ENCODE measurements at regions not wholly inside any gene's neighbourhood (a gene's known extent, or its start where the extent isn't known, plus 50 kb on each side); places are given as distances from the start of the nearest gene placed in this dataset.
"Not testable (repeated sequence)": the region's sequence is repeated elsewhere in the genome, so short reads cannot be mapped to it uniquely, and the experiment has no call there.

DNA sequence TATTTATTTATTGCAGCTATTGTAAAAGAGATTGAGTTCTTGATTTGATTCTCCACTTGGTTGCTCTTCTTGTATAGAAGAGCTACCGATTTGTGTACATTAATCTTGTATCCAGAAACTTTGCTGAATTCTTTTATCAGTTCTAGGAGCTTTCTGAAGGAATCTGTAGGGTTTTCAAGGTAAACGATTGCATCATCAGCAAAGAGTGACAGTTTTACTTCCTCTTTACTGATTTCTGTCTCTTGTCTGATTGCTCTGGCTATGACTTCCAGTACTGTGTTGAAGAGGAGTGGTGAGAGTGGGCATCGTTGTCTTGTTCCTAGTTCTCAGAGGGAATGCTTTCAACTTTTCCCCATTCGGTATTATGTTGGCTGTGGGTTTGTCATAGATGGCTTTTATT is 103.1 kb downstream of the CAPZA3 start:
- WGBS, 2 experiments (ENCODE audit: insufficient coverage in 2 of 2): 90 to 92% methylated on average over 3 to 4 of the region's 4 CpGs
- not testable (repeated sequence) for H3K9me3 ChIP-seq (ENCODE audit: control insufficient read depth, low read length)

DNA sequence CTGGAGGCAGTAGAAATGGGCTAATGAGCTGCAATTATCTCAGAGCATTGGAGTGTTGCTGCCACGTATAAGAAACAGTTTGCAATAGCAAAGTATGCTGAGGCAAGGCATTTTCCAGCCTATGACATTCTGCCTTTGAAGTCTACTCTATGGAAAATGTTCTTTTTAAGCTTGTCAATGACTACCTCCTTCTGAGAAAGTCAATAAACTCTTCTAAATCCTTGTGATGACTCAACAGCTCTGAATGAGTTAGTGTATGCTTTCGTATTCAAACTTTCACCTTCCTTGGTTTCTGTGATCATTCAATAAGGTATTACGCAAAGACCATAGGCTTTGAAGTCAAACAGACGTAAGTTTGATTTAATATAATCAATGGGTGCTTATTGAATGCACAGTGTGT is 111.2 kb downstream of the CAPZA3 start:
- Histone ChIP-seq H3K4me3 (ENCODE audit: extremely low read depth, insufficient read depth, low read length, poor library complexity, severe bottlenecking) (no peak overlapping the region), H3K9me3 (ENCODE audit: control insufficient read depth, low read length) (no peaks in the 10 kb centered on the region), H3K36me3 (ENCODE audit: control insufficient read depth, insufficient read depth, low read length) (no peaks in the 10 kb centered on the region), H3K4me1 (ENCODE audit: control insufficient read depth, insufficient read depth, low read length, poor library complexity, severe bottlenecking) (peaks cover 6% of the 10 kb centered on the region), H3K27ac (ENCODE audit: low read depth, low read length, severe bottlenecking) (no peak overlapping the region)
- 73 to 80% methylated on average over 2 to 4 of the region's 4 CpGs for WGBS, 2 experiments (ENCODE audit: insufficient coverage in 2 of 2)

More for the DNA sequence above, 103.1 kb downstream of the CAPZA3 start:
- H3K4me3 ChIP-seq (ENCODE audit: extremely low read depth, insufficient read depth, low read length, poor library complexity, severe bottlenecking); H3K27ac ChIP-seq (ENCODE audit: low read depth, low read length, severe bottlenecking); H3K36me3 ChIP-seq (ENCODE audit: control insufficient read depth, insufficient read depth, low read length); H3K4me1 ChIP-seq (ENCODE audit: control insufficient read depth, insufficient read depth, low read length, poor library complexity, severe bottlenecking): not testable (repeated sequence)

DNA sequence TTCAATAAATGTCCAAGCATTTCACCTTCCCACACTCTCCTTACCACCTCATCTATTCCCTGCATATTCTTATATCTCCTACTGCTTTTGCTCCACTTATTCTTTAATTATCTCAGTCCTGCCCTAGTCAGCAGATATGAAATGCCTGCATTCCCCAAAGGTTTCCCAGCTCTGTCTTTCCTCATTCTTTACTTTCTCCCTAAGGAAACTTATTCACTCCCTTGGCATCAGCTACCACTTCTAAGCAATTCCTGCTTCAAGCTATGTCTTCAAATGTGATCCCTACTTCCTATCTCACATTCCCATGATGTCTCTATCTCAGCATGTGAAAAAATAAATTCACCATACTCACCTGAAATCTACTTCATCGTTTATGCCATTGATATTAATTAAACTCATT is 111.8 kb downstream of the CAPZA3 start:
- Histone ChIP-seq H3K4me1 (ENCODE audit: control insufficient read depth, insufficient read depth, low read length, poor library complexity, severe bottlenecking) (peaks cover 6% of the 10 kb centered on the region), H3K27ac (ENCODE audit: low read depth, low read length, severe bottlenecking) (no peak overlapping the region), H3K9me3 (ENCODE audit: control insufficient read depth, low read length) (no peaks in the 10 kb centered on the region), H3K4me3 (ENCODE audit: extremely low read depth, insufficient read depth, low read length, poor library complexity, severe bottlenecking) (no peak overlapping the region), H3K36me3 (ENCODE audit: control insufficient read depth, insufficient read depth, low read length) (no peaks in the 10 kb centered on the region)
- 91 to 100% methylated on average over 1 of the region's 1 CpG for WGBS, 2 experiments (ENCODE audit: insufficient coverage in 2 of 2)

DNA sequence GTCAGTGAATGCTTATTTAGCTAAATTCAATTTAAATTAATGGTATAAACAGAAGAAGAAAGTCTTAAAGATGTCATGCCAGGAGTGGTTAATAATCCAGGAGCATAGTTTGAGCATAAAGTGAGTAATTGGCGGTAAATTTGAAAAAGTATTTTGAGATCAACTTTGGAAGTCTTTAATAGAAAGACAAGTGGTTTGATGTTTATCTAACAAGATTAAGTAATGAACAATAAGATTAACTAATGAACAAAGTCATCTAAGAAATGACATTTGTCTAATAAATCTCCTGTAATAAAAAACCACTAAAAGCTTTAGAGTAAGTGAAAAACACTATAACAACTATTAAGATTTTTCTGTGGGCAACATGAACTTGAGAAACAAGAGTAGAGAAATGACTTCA is 112.8 kb downstream of the CAPZA3 start:
- Histone ChIP-seq H3K36me3 (ENCODE audit: control insufficient read depth, insufficient read depth, low read length) (no peaks in the 10 kb centered on the region), H3K27ac (ENCODE audit: low read depth, low read length, severe bottlenecking) (no peak overlapping the region), H3K4me3 (ENCODE audit: extremely low read depth, insufficient read depth, low read length, poor library complexity, severe bottlenecking) (no peak overlapping the region), H3K4me1 (ENCODE audit: control insufficient read depth, insufficient read depth, low read length, poor library complexity, severe bottlenecking) (peaks cover 6% of the 10 kb centered on the region), H3K9me3 (ENCODE audit: control insufficient read depth, low read length) (no peaks in the 10 kb centered on the region)
- 100% methylated on average over 1 of the region's 1 CpG for WGBS, 2 experiments (ENCODE audit: insufficient coverage in 2 of 2)

DNA sequence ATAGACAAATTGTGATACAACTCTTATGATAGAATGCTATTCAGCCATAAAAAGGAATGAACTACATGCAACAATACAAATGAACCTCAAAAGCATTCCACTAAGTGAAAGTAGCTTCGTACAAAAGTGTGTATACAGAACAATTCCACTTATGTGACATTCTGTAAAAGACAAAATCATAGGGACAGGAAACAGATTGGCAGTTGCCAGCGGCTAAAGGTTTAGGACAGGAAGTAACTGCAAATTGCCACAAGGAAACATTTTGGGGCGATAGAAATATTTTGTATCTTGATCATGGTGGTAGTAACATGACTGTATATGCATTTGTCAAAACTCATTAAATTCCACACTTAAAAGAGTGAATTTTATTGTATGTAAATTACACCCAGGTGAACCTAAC is 113.4 kb downstream of the CAPZA3 start:
- Histone ChIP-seq H3K36me3 (ENCODE audit: control insufficient read depth, insufficient read depth, low read length) (no peaks in the 10 kb centered on the region), H3K27ac (ENCODE audit: low read depth, low read length, severe bottlenecking) (no peak overlapping the region), H3K4me3 (ENCODE audit: extremely low read depth, insufficient read depth, low read length, poor library complexity, severe bottlenecking) (no peak overlapping the region), H3K4me1 (ENCODE audit: control insufficient read depth, insufficient read depth, low read length, poor library complexity, severe bottlenecking) (peaks cover 6% of the 10 kb centered on the region), H3K9me3 (ENCODE audit: control insufficient read depth, low read length) (no peaks in the 10 kb centered on the region)
- WGBS, 2 experiments (ENCODE audit: insufficient coverage in 2 of 2): 90 to 100% methylated on average over 1 to 2 of the region's 3 CpGs

DNA sequence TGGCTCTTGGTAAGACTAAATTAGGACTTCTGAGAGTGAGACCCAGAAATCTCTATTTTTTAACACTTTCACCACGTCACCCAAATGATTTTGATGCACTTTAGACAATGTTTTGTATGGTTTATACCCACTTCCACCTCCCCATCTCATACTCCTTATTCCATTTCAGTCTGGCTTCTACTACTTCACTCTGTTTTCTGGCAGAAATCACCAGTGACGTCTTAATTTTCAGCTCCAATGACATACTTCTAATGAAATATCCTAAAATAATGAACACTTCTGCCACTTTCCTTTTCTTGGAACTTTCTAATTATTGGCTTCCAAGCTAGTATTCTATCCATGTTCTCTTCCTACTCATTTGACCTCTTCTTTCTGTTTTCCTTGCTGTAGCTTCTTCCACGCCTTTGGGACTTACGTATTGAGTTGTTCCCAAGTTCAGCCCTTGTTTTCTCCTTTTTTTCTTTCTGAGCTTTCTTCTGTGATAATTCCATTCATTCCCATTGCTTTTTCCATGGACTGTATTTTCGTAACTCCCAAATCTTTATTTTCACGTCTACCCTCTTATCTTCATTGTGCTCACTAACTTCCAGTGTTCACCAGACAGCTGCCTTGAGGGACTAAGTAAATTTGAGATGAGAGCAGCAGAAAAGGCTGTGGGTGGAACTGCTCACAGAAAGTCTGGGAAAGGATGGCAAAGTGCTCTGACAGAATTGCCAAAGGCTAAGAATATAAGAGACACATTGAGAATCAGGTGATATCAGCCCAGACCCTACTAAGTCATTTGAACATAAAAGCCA is 115.8 kb downstream of the CAPZA3 start:
- WGBS, 2 experiments (ENCODE audit: insufficient coverage in 2 of 2): 92 to 100% methylated on average over 3 to 4 of the region's 6 CpGs

DNA sequence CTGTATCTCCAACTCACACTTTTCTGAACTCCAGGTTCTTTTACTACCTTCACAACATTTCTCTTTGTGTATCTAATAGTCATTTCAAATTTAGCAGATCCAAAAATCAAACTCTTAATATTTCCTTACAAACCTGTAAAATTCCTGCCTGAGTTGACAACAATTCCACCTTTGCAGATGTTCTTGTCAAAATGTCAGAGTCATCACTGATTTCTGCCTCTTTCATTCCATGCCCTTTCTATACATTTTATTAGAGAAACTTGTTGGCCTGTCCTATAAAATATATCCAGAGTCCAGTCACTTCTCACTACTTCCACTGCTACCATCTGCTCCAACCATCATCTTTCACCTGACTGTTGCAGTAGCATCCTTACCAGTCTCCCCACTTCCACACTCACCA is 119.7 kb downstream of the CAPZA3 start:
- H3K27ac ChIP-seq (ENCODE audit: low read depth, low read length, severe bottlenecking): no peak overlapping the region
- no peaks in the 10 kb centered on the region for H3K9me3 ChIP-seq (ENCODE audit: control insufficient read depth, low read length)
- H3K4me3 ChIP-seq (ENCODE audit: extremely low read depth, insufficient read depth, low read length, poor library complexity, severe bottlenecking): no peak overlapping the region

More for the DNA sequence above, 115.8 kb downstream of the CAPZA3 start:
- Histone ChIP-seq H3K4me1 (ENCODE audit: control insufficient read depth, insufficient read depth, low read length, poor library complexity, severe bottlenecking) (peaks cover 6% of the 10 kb centered on the region), H3K27ac (ENCODE audit: low read depth, low read length, severe bottlenecking) (no peak overlapping the region), H3K36me3 (ENCODE audit: control insufficient read depth, insufficient read depth, low read length) (no peaks in the 10 kb centered on the region), H3K4me3 (ENCODE audit: extremely low read depth, insufficient read depth, low read length, poor library complexity, severe bottlenecking) (no peak overlapping the region), H3K9me3 (ENCODE audit: control insufficient read depth, low read length) (no peaks in the 10 kb centered on the region)

DNA sequence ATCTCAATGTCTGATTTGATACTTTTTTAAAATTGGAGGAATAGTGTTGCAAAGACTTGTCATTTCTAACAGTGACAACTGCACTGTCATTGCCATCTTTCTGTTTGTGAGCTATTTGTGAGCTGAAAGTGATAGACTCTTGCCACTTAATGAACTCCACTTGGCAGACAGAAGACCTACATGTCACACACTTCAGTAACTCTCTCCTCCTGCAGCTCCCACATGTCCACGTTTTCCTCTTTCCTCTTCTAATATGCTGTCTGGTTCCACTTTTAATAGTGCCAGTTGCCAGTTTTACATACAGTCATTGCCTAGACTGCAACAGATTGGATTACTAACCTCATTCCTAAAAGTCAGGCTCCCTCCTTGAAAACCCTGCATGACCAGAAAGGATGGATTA is 121.5 kb downstream of the CAPZA3 start:
- no peaks in the 10 kb centered on the region for H3K9me3 ChIP-seq (ENCODE audit: control insufficient read depth, low read length)
- no peak overlapping the region for H3K4me3 ChIP-seq (ENCODE audit: extremely low read depth, insufficient read depth, low read length, poor library complexity, severe bottlenecking)
- H3K27ac ChIP-seq (ENCODE audit: low read depth, low read length, severe bottlenecking): no peak overlapping the region
- H3K36me3 ChIP-seq (ENCODE audit: control insufficient read depth, insufficient read depth, low read length): no peaks in the 10 kb centered on the region
- WGBS, 2 experiments (ENCODE audit: insufficient coverage in 2 of 2): 78 to 92% methylated on average over 1 of the region's 1 CpG
- peaks cover 3% of the 10 kb centered on the region for H3K4me1 ChIP-seq (ENCODE audit: control insufficient read depth, insufficient read depth, low read length, poor library complexity, severe bottlenecking)

More for the DNA sequence above, 119.7 kb downstream of the CAPZA3 start:
- Histone ChIP-seq H3K36me3 (ENCODE audit: control insufficient read depth, insufficient read depth, low read length) (no peaks in the 10 kb centered on the region), H3K4me1 (ENCODE audit: control insufficient read depth, insufficient read depth, low read length, poor library complexity, severe bottlenecking) (peaks cover 3% of the 10 kb centered on the region)

DNA sequence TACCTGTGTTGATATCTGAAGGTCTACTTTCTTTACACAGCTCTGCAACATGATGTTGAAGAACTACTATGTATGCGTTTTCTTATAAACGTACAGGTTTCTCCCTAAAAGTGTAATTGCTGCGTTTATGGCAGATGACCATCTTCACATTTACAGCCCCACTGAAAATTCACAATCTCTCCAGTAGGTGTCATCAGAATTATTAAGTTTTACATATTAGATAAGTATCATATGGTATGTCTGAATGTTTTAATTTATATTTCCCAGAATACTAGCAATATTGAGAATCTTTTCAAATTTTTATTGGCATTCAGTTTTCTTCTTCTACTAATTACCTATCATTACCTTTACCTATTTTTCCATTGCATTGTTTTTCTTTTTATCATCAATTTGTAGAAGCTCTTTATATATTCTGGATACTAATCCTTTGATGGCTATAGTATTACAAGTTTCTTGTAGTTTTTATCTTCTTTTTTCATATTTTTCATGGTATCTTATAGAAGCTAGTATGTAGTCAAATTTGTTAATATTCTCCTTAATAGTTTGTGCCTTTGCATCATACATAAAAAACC is 123.5 kb downstream of the CAPZA3 start:
- no CpG with 5 or more reads among the region's 3 CpGs for WGBS, 2 experiments (ENCODE audit: insufficient coverage in 2 of 2)
- Histone ChIP-seq H3K36me3 (ENCODE audit: control insufficient read depth, insufficient read depth, low read length) (no peaks in the 10 kb centered on the region), H3K4me3 (ENCODE audit: extremely low read depth, insufficient read depth, low read length, poor library complexity, severe bottlenecking) (no peak overlapping the region), H3K27ac (ENCODE audit: low read depth, low read length, severe bottlenecking) (no peak overlapping the region), H3K4me1 (ENCODE audit: control insufficient read depth, insufficient read depth, low read length, poor library complexity, severe bottlenecking) (peaks cover 3% of the 10 kb centered on the region), H3K9me3 (ENCODE audit: control insufficient read depth, low read length) (no peaks in the 10 kb centered on the region)

DNA sequence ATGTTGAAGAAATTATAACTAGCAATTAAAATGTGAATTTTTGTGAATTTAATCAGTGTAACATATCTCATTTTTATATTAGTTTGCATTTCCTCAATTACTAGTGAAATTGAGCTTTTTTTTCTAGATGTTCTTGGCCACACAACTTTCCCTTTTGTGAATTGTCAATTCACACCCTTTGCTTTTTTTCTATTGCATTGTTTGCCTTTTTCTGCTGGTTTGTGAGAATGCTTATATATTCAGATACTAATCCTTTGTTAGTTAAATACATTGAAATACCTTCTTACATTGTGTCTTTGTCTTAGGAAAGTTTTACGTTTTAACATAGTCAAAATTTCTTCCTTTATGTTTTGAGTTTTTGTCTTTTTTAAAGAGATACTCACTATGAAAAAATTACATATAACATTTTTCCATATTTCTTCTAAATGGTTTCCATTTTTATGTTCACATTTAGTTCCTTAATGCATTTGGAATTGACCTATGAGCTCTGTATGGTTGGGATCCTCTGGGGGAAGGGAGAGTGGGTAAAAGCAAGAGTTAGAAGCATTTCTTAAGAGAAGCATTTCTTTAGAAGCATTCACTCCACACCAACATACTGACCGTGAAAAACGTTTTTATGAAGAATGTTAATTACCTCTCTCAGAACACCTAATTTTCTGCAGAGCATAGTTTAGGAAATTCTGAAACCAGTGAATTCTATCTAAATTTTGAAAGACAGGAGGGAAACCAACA is 126.0 kb downstream of the CAPZA3 start:
- no peaks in the 10 kb centered on the region for H3K36me3 ChIP-seq (ENCODE audit: control insufficient read depth, insufficient read depth, low read length)
- no peak overlapping the region for H3K27ac ChIP-seq (ENCODE audit: low read depth, low read length, severe bottlenecking)
- WGBS, 2 experiments (ENCODE audit: insufficient coverage in 2 of 2): no CpG with 5 or more reads among the region's 3 CpGs

More for the DNA sequence above, 126.0 kb downstream of the CAPZA3 start:
- Histone ChIP-seq H3K9me3 (ENCODE audit: control insufficient read depth, low read length) (no peaks in the 10 kb centered on the region), H3K4me3 (ENCODE audit: extremely low read depth, insufficient read depth, low read length, poor library complexity, severe bottlenecking) (no peak overlapping the region), H3K4me1 (ENCODE audit: control insufficient read depth, insufficient read depth, low read length, poor library complexity, severe bottlenecking) (peaks cover 3% of the 10 kb centered on the region)
